H9 (cell line): ENCODE measurements at regions not wholly inside any gene's neighbourhood (a gene's known extent, or its start where the extent isn't known, plus 50 kb on each side); places are given as distances from the start of the nearest gene placed in this dataset.

Source experiments
- DNase-seq: peaks from one replicate; pipeline ENCODE4 v3.0.0-alpha.2; 2017
- H2AFZ ChIP-seq: one replicate; pipeline ENCODE4 v1.6.1; 2013; ENCODE audit warnings: mild to moderate bottlenecking, low read length, control low read depth, moderate library complexity
- H2AK5ac ChIP-seq: 2 replicates; pipeline ENCODE4 v1.6.1; 2013; ENCODE audit warnings: low read length, control low read depth, mixed read lengths; ENCODE audit not compliant: insufficient read length
- H2BK120ac ChIP-seq: one replicate; pipeline ENCODE4 v1.6.1; 2013; ENCODE audit warnings: low read depth, mild to moderate bottlenecking, low read length, control low read depth, inconsistent platforms; ENCODE audit not compliant: poor library complexity, severe bottlenecking
- H2BK12ac ChIP-seq: 2 replicates; pipeline ENCODE4 v1.6.1; 2013; ENCODE audit warnings: low read length, control low read depth, mixed read lengths, low read depth; ENCODE audit not compliant: insufficient read length
- H2BK15ac ChIP-seq: 2 replicates; pipeline ENCODE4 v1.6.1; 2013; ENCODE audit warnings: low read depth, low read length, control low read depth
- H2BK20ac ChIP-seq: one replicate; pipeline ENCODE4 v1.6.1; 2013; ENCODE audit warnings: low read depth, mild to moderate bottlenecking, low read length, control low read depth, inconsistent platforms; ENCODE audit not compliant: poor library complexity, severe bottlenecking
- H2BK5ac ChIP-seq: 2 replicates; pipeline ENCODE4 v1.6.1; 2013; ENCODE audit warnings: low read length, control low read depth, mixed read lengths; ENCODE audit not compliant: insufficient read length
- H3K14ac ChIP-seq: 2 replicates; pipeline ENCODE4 v1.6.1; 2013; ENCODE audit warnings: low read length, control low read depth; ENCODE audit not compliant: insufficient read depth
- H3K18ac ChIP-seq: 2 replicates; pipeline ENCODE4 v1.6.1; 2013; ENCODE audit warnings: low read depth, mild to moderate bottlenecking, mixed read lengths, low read length, control low read depth; ENCODE audit not compliant: insufficient read length
- H3K23ac ChIP-seq: 2 replicates; pipeline ENCODE4 v1.6.1; 2013; ENCODE audit warnings: low read length, control low read depth, mixed read lengths, low read depth; ENCODE audit not compliant: insufficient read length
- H3K23me2 ChIP-seq: 2 replicates; pipeline ENCODE4 v1.6.1; 2013; ENCODE audit warnings: low read depth, mild to moderate bottlenecking, mixed read lengths, low read length, control low read depth; ENCODE audit not compliant: insufficient read length, poor library complexity, severe bottlenecking
- H3K27ac ChIP-seq: 2 replicates; pipeline ENCODE4 v1.5.1; 2013; ENCODE audit warnings: low read length, control low read depth, mixed read lengths, low read depth; ENCODE audit not compliant: insufficient read length
- H3K27me3 ChIP-seq: 2 replicates; pipeline ENCODE4 v1.6.1; 2013; ENCODE audit warnings: low read length, control low read depth, inconsistent platforms; ENCODE audit not compliant: insufficient read depth
- H3K4ac ChIP-seq: 2 replicates; pipeline ENCODE4 v1.6.1; 2013; ENCODE audit warnings: low read depth, mild to moderate bottlenecking, control low read depth, inconsistent platforms, low read length, moderate library complexity
- H3K4me1 ChIP-seq: 2 replicates; pipeline ENCODE4 v1.6.1; 2013; ENCODE audit warnings: low read length, control low read depth, inconsistent platforms; ENCODE audit not compliant: insufficient read depth
- H3K4me2 ChIP-seq: 2 replicates; pipeline ENCODE4 v1.6.1; 2013; ENCODE audit warnings: low read length, control low read depth, mixed read lengths; ENCODE audit not compliant: insufficient read length, insufficient read depth
- H3K56ac ChIP-seq: 2 replicates; pipeline ENCODE4 v1.6.1; 2013; ENCODE audit warnings: low read depth, mild to moderate bottlenecking, mixed read lengths, low read length, control low read depth; ENCODE audit not compliant: insufficient read length
- H3K79me1 ChIP-seq: 2 replicates; pipeline ENCODE4 v1.6.1; 2013; ENCODE audit warnings: low read depth, mild to moderate bottlenecking, moderate library complexity, low read length, control low read depth, inconsistent platforms; ENCODE audit not compliant: insufficient read depth, poor library complexity, severe bottlenecking
- H3K79me2 ChIP-seq: 2 replicates; pipeline ENCODE4 v1.6.1; 2013; ENCODE audit warnings: low read length, control low read depth, inconsistent platforms; ENCODE audit not compliant: insufficient read depth
- H3K9ac ChIP-seq: 2 replicates; pipeline ENCODE4 v1.6.1; 2013; ENCODE audit warnings: low read length, control low read depth, mixed read lengths; ENCODE audit not compliant: insufficient read length; ENCODE audit errors: extremely low read depth
- H3K9me3 ChIP-seq: one replicate; pipeline ENCODE4 v1.6.1; 2013; ENCODE audit warnings: low read depth, low read length, inconsistent platforms; ENCODE audit not compliant: control insufficient read depth
- H3T11ph ChIP-seq: one replicate; pipeline ENCODE4 v1.6.1; 2013; ENCODE audit warnings: mild to moderate bottlenecking, low read length, control low read depth, inconsistent platforms
- H4K20me1 ChIP-seq: one replicate; pipeline ENCODE4 v1.6.1; 2013; ENCODE audit not compliant: control insufficient read depth, insufficient read length, insufficient read depth
- H4K5ac ChIP-seq: 2 replicates; pipeline ENCODE4 v1.6.1; 2013; ENCODE audit warnings: low read depth, mild to moderate bottlenecking, mixed read lengths, low read length, control low read depth; ENCODE audit not compliant: insufficient read length
- H4K8ac ChIP-seq: replicated peaks from 2 replicates; pipeline ENCODE4 v1.6.1; 2013; ENCODE audit warnings: low read length, control low read depth, mixed read lengths, low read depth; ENCODE audit not compliant: insufficient read length
- H4K91ac ChIP-seq: 2 replicates; pipeline ENCODE4 v1.6.1; 2013; ENCODE audit warnings: low read depth, mild to moderate bottlenecking, moderate library complexity, mixed read lengths, low read length, control low read depth; ENCODE audit not compliant: insufficient read length
- H3K27ac Mint-ChIP-seq, 3 experiments: 2 replicates in 2 of 3; 3 replicates in 1 of 3; pipeline ENCODE4 v1.8.0; 2020 to 2021; ENCODE audit warnings: mixed read lengths in 3 of 3, mild to moderate bottlenecking in 1 of 3, moderate library complexity in 1 of 3
- H3K27me3 Mint-ChIP-seq: 2 replicates; pipeline ENCODE4 v1.8.0; 2021; ENCODE audit warnings: low read depth, mild to moderate bottlenecking, moderate library complexity, mixed read lengths
- H3K36me3 Mint-ChIP-seq, 3 experiments: 2 replicates in 2 of 3; 3 replicates in 1 of 3; pipeline ENCODE4 v1.8.0; 2020 to 2021; ENCODE audit warnings: low read depth in 3 of 3, mixed read lengths in 3 of 3; ENCODE audit not compliant: insufficient read depth in 1 of 3
- H3K4me1 Mint-ChIP-seq, 2 experiments: 2 replicates each; pipeline ENCODE4 v1.8.0; 2020; ENCODE audit warnings: mixed read lengths in 2 of 2
- H3K4me3 Mint-ChIP-seq, 2 experiments: 2 replicates in 1 of 2; 3 replicates in 1 of 2; pipeline ENCODE4 v1.8.0; 2020 to 2021; ENCODE audit warnings: mild to moderate bottlenecking in 2 of 2, mixed read lengths in 2 of 2, moderate library complexity in 1 of 2
- H3K9me3 Mint-ChIP-seq, 2 experiments: 2 replicates in 1 of 2; 3 replicates in 1 of 2; pipeline ENCODE4 v1.8.0; 2020; ENCODE audit warnings: mild to moderate bottlenecking in 2 of 2, mixed read lengths in 2 of 2, moderate library complexity in 1 of 2
- CTCF ChIP-seq: fragments of 200-600 bp; sonication (generic); conservative IDR thresholded peaks from 3 replicates; pipeline ENCODE4 v1.8.0; 2021; ENCODE audit warnings: antibody characterized with exemption, mild to moderate bottlenecking

- Histone ChIP-seq H2BK12ac (no peak overlapping the region), H3T11ph (no peak overlapping the region), H2AFZ (no peak overlapping the region), H4K91ac (no peak overlapping the region), H4K20me1 (no peaks in the 10 kb centered on the region), H3K23me2 (no peaks in the 10 kb centered on the region), H3K9ac (no peak overlapping the region), H3K4me1 (no peaks in the 10 kb centered on the region), H3K27ac (no peak overlapping the region), H3K27me3 (no peaks in the 10 kb centered on the region), H4K5ac (no peak overlapping the region), H3K79me2 (no peaks in the 10 kb centered on the region), H3K4ac (no peak overlapping the region), H3K23ac (no peak overlapping the region), H3K14ac (no peak overlapping the region), H3K9me3 (no peaks in the 10 kb centered on the region), H3K56ac (no peak overlapping the region), H3K18ac (no peak overlapping the region), H4K8ac (no peak overlapping the region), H2BK5ac (no peak overlapping the region), H2BK120ac (no peak overlapping the region), H2BK20ac (no peak overlapping the region), H2AK5ac (no peak overlapping the region), H2BK15ac (no peak overlapping the region), H3K79me1 (no peaks in the 10 kb centered on the region), H3K4me2 (no peak overlapping the region)
- Mint-ChIP-seq H3K27me3 (no peaks in the 10 kb centered on the region), H3K4me1 (peaks cover 14% of the 10 kb centered on the region in 2 experiments), H3K4me3 (no peak overlapping the region), H3K9me3 (peaks cover 9% of the 10 kb centered on the region in 2 experiments; a peak in 4 of 5 replicates), H3K36me3 (peaks cover 0 to 6% (median 0%) of the 10 kb centered on the region in 3 experiments; a peak in 1 of 7 replicates), H3K27ac (no peak overlapping the region)
- no peak for TF ChIP-seq CTCF
- no peak for DNase-seq
Measured at GRCh38 chr2:105504459-105504858, 105.6 kb upstream of the FHL2 start.
